Psoas muscle (tissue), 7 donors: ENCODE measurements at regions not wholly inside any gene's neighbourhood (a gene's known extent, or its start where the extent isn't known, plus 50 kb on each side); places are given as distances from the start of the nearest gene placed in this dataset.

Source experiments
- ATAC-seq, 4 donors: fragments of 200-7000 bp; cut with Tn5 transposase; one replicate each; pipeline ENCODE4 v1.9.1; 2020; ENCODE audit warnings: moderate library complexity in 3 of 4, mild to moderate bottlenecking in 2 of 4
- DNase-seq, 2 donors: peaks; one replicate each; pipeline ENCODE4 v3.0.0-alpha.2; 2020
- H3K27ac ChIP-seq: fragments of 200-600 bp; one replicate; pipeline ENCODE4 v1.8.0; 2022
- H3K27me3 ChIP-seq, 3 donors: fragments of 200-600 bp in 1 of 3; one replicate each; pipeline versions ENCODE4 v1.6.1 to v1.8.0; 2013 to 2022; ENCODE audit warnings: low read length in 2 of 3, mild to moderate bottlenecking in 2 of 3, moderate library complexity in 1 of 3; ENCODE audit not compliant: insufficient read depth in 3 of 3
- H3K36me3 ChIP-seq, 2 donors: fragments of 200-600 bp in 1 of 2; one replicate each; pipeline versions ENCODE4 v1.6.1 to v1.8.0; 2013 to 2022; ENCODE audit warnings: low read depth in 1 of 2, mild to moderate bottlenecking in 1 of 2, moderate library complexity in 1 of 2; ENCODE audit not compliant: insufficient read depth in 1 of 2
- H3K4me1 ChIP-seq: fragments of 200-600 bp; one replicate; pipeline ENCODE4 v1.8.0; 2022
- H3K4me3 ChIP-seq: fragments of 200-600 bp; one replicate; pipeline ENCODE4 v1.8.0; 2022; ENCODE audit warnings: mild to moderate bottlenecking
- H3K9me3 ChIP-seq: fragments of 200-600 bp; one replicate; pipeline ENCODE4 v1.8.0; 2022
- CTCF ChIP-seq: fragments of 200-600 bp; IDR thresholded peaks from one replicate; pipeline ENCODE4 v1.8.0; 2022; ENCODE audit warnings: antibody characterized with exemption
- WGBS, 3 donors: extraction: QIAGEN DNeasy Blood & Tissue Kit; methylation state at CpG; one replicate each; pipeline versions ENCODE4 v1.1.6 to v1.1.7; 2013; 5-methylcytosine and 5-hydroxymethylcytosine counted together
- intact Hi-C, 2 donors: fragments of 100-400 bp; cut with DNase I; formaldehyde crosslinking; loops; one replicate each; pipeline versions ENCODE4 v1.11.0 to v1.14.2; 2022
- donor health status: healthy with polysubstance abuse.
- donor health status: DM: no; HTN: no; CAD: no; lungs with moderate emphysema.
- donor health status: Bipolar disorder and iron deficiency.
- donor health status: healthy.
- donor health status: DM: yes; HTN: yes; CAD: no.
- donor health status: DM: no; HTN: no; CAD: no.
- donor health status: DM: yes; HTN: yes; CAD: no.

GRCh38 chr3:181300033-181300432 lies 310.5 kb upstream of the DNAJC19 start:
- H3K9me3 ChIP-seq = no peaks in the 10 kb centered on the region
- DNase-seq (no peak), ATAC-seq (no peak)
- WGBS, 3 donors = 58 to 71% (median 67%) methylated on average over 2 of the region's 2 CpGs
- no peak for TF ChIP-seq CTCF
- intact Hi-C loops = no loop called here
- H3K36me3 ChIP-seq = no peaks in the 10 kb centered on the region
- no peaks in the 10 kb centered on the region for H3K4me1 ChIP-seq
- H3K27me3 ChIP-seq = no peaks in the 10 kb centered on the region
- H3K4me3 ChIP-seq = no peak overlapping the region
- H3K27ac ChIP-seq = no peak overlapping the region

- H3K27ac ChIP-seq = no peak overlapping the region
- no peak overlapping the region for H3K4me3 ChIP-seq
- no peaks in the 10 kb centered on the region for H3K4me1 ChIP-seq
- no peaks in the 10 kb centered on the region for H3K27me3 ChIP-seq
- intact Hi-C loops = no loop called here
- no peak for TF ChIP-seq CTCF
- H3K36me3 ChIP-seq = no peaks in the 10 kb centered on the region
- no peak for ATAC-seq
- H3K9me3 ChIP-seq = no peaks in the 10 kb centered on the region
- 84 to 88% (median 85%) methylated on average over 3 of the region's 3 CpGs for WGBS, 3 donors
- DNase-seq = no peak
Observed at GRCh38 chr3:181298421-181298820, 308.9 kb upstream of the DNAJC19 start.

DNA sequence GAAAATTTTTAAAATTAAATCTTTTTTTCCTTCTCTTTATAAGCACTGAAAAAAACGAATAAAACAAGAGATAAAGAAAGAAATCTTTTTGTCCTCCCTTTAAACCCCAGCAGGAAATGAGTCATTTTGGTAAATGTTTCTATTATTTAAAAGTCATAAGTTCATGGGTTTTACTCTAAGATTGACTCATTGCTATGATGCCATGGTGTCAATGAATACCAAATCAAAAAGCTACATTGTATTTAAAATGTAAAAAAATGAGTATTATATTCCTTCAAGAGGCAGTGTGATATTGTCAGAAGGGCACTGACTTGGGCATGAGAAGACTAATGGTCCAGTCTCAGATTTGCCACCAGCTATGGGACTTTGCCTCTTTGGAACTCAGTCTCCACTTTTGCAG lies 303.4 kb upstream of the DNAJC19 start:
- no peak overlapping the region for H3K27ac ChIP-seq
- no peaks in the 10 kb centered on the region for H3K4me1 ChIP-seq
- H3K27me3 ChIP-seq = no peaks in the 10 kb centered on the region
- intact Hi-C loops = no loop called here
- H3K9me3 ChIP-seq = no peaks in the 10 kb centered on the region
- DNase-seq = no peak
- WGBS, 3 donors = 16 to 30% (median 21%) methylated on average over 1 of the region's 1 CpG
- no peak overlapping the region for H3K4me3 ChIP-seq
- no peak for ATAC-seq
- TF ChIP-seq CTCF = no peak
- no peaks in the 10 kb centered on the region for H3K36me3 ChIP-seq

DNA sequence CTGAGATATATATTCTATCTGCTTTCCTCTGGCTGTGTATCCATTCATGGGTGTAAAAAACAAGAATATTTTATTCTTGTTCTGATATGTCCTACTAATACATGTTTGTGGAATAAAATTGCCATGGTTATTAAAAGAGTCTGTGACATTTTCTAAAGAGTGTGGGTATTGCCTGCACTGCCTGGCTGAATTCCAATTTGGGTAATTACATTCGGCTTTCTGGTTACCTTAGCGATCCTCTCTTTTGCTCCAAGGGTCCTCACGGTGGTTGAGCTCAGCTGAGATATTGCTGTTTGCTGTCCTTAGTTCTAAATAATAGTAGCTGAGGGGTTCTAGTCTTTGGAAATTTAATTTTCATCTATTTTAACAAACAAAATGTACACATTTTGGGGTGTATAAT lies 301.4 kb upstream of the DNAJC19 start:
- no peak for DNase-seq

More for the DNA sequence above, 301.4 kb upstream of the DNAJC19 start:
- H3K4me3 ChIP-seq = no peak overlapping the region
- no peaks in the 10 kb centered on the region for H3K27me3 ChIP-seq
- H3K9me3 ChIP-seq = no peaks in the 10 kb centered on the region
- no peaks in the 10 kb centered on the region for H3K4me1 ChIP-seq
- ATAC-seq = no peak
- intact Hi-C loops = no loop called here
- TF ChIP-seq CTCF = no peak
- H3K27ac ChIP-seq = no peak overlapping the region
- no peaks in the 10 kb centered on the region for H3K36me3 ChIP-seq
- whole genome bisulfite sequencing, 3 donors = 53 to 62% (median 60%) methylated on average over 3 of the region's 3 CpGs
